Cerebellar cortex (tissue), 1 donor: ENCODE measurements at regions not wholly inside any gene's neighbourhood (a gene's known extent, or its start where the extent isn't known, plus 50 kb on each side); places are given as distances from the start of the nearest gene placed in this dataset.
"Not testable (repeated sequence)": the region's sequence is repeated elsewhere in the genome, so short reads cannot be mapped to it uniquely, and the experiment has no call there.

ENCODE experiments used
- DNase-seq: peaks from one replicate; pipeline ENCODE4 v3.0.0-alpha.2; 2015; ENCODE audit warnings: low spot score

GRCh38 chr10:33498391-33498891, 164.0 kb upstream of the NRP1 start:
- no peak for DNase-seq

- DNase-seq = no peak
Measured at GRCh38 chr10:33497338-33497737, 162.9 kb upstream of the NRP1 start.

- no peak for DNase-seq
Measured at GRCh38 chr10:33496096-33496495, 161.6 kb upstream of the NRP1 start.

- DNase-seq = no peak
Measured at GRCh38 chr10:33494694-33495265, 160.3 kb upstream of the NRP1 start.

GRCh38 chr10:33493978-33494377, 159.5 kb upstream of the NRP1 start:
- no peak for DNase-seq

- no peak for DNase-seq
Measured at GRCh38 chr10:33493497-33493896, 159.0 kb upstream of the NRP1 start.

GRCh38 chr10:33492701-33493345, 158.4 kb upstream of the NRP1 start:
- DNase-seq = no peak

- DNase-seq = no peak
Measured at GRCh38 chr10:33489501-33490176, 155.2 kb upstream of the NRP1 start.

- DNase-seq = no peak
Measured at GRCh38 chr10:33487014-33487776, 152.7 kb upstream of the NRP1 start.

GRCh38 chr10:33485276-33485675, 150.8 kb upstream of the NRP1 start:
- no peak for DNase-seq

GRCh38 chr10:33484787-33485186, 150.3 kb upstream of the NRP1 start:
- no peak for DNase-seq

- no peak for DNase-seq
Measured at GRCh38 chr10:33483816-33484190, 149.3 kb upstream of the NRP1 start.

GRCh38 chr10:33483124-33483815, 148.8 kb upstream of the NRP1 start:
- no peak for DNase-seq

GRCh38 chr10:33482486-33482885, 148.0 kb upstream of the NRP1 start:
- no peak for DNase-seq

- DNase-seq = no peak
Measured at GRCh38 chr10:33481184-33481583, 146.7 kb upstream of the NRP1 start.

- not testable (repeated sequence) for DNase-seq
Measured at GRCh38 chr10:33480417-33480816, 145.9 kb upstream of the NRP1 start.

GRCh38 chr10:33478675-33479125, 144.2 kb upstream of the NRP1 start:
- no peak for DNase-seq

GRCh38 chr10:33478089-33478674, 143.7 kb upstream of the NRP1 start:
- DNase-seq = no peak

GRCh38 chr10:33477291-33478088, 143.0 kb upstream of the NRP1 start:
- DNase-seq = no peak

- no peak for DNase-seq
Measured at GRCh38 chr10:33476757-33477273, 142.3 kb upstream of the NRP1 start.
